ENCODE measurements at regions not wholly inside any gene's neighbourhood (a gene's known extent, or its start where the extent isn't known, plus 50 kb on each side); places are given as distances from the start of the nearest gene placed in this dataset.
"Not testable (repeated sequence)": the region's sequence is repeated elsewhere in the genome, so short reads cannot be mapped to it uniquely, and the experiment has no call there.

DNA sequence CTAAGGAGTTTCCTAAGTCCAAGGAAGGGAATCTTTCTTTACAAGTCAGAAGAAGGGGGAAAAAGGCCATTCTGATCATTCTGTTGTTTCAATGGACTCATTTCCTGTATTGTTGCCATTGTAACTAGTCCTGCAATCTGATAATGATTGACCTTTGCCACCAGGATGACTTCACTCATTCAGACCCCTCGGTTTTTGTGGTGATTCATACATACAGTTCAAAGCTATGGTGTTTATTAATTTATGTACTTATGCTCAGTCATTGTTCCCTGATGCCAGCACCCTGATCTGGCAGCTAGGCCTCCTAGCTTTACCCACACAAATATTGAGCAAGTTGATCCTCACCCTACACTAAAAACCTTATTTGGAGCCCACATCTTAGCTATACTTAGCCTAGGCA lies 57.6 kb upstream of the ZNF519 start:
- ChIA-PET CTCF (no interaction called here), POLR2A (no interaction called here)
- Histone ChIP-seq H3K9me3 (ENCODE audit: control extremely low read depth in 1 of 5, control insufficient read depth in 4 of 5, insufficient read depth in 2 of 5, low read depth in 1 of 5, low read length in 4 of 5) (no peaks in the 10 kb centered on the region), H3K4me3 (ENCODE audit: control insufficient read depth in 1 of 7, extremely low read depth in 1 of 7, insufficient read depth in 4 of 7, low read depth in 2 of 7, low read length in 6 of 7) (no peak overlapping the region), H3K27me3 (replicated peaks in 2 of 5; ENCODE audit: control insufficient read depth in 4 of 5, insufficient read depth in 5 of 5, low read length in 4 of 5) (no peaks in the 10 kb centered on the region), H3K4me1 (ENCODE audit: control extremely low read depth in 1 of 4, control insufficient read depth in 4 of 4, insufficient read depth in 4 of 4, low read length in 3 of 4) (no peaks in the 10 kb centered on the region), H3K36me3 (ENCODE audit: control insufficient read depth in 4 of 4, insufficient read depth in 4 of 4, low read length in 3 of 4) (no peaks in the 10 kb centered on the region), H3K27ac (ENCODE audit: insufficient read depth in 1 of 2, low read depth in 1 of 2, low read length in 2 of 2, poor library complexity in 1 of 2, severe bottlenecking in 2 of 2) (no peak overlapping the region)
- DNase-seq = peak in 2 of 3 donors; percentile 11 to 36
- WGBS (ENCODE audit: insufficient coverage) = no CpG with 5 or more reads among the region's 1 CpG

DNA sequence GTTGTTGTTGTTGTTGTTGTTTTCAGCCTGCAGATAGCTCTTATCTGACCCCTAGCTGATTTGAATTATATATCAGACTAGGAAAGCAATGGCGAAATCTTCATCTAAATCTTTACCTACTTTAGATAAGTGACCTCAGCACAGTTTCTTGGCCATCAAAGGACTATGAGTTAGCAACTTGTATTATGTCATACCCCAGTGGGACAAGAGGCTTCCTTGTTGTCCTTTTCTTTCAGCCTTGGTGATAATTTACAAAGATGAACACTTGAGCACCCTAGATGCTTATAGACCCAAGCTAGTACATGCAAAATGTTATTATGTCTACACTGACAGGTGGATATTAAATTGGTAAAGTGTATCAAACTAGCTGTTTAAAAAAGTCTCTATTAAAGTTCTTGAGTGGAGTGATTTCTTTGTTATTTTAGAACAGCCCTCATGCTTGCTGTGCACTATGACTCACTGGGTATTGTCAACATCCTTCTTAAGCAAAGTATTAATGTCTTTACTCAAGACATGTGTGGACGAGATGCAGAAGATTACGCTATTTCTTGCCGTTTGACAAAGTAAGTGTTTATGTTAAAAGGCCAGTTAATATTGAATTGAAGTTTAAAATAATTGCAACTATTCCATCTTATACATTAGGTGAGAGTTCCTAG lies 56.6 kb upstream of the ZNF519 start:
- H3K27ac ChIP-seq (ENCODE audit: insufficient read depth in 1 of 2, low read depth in 1 of 2, low read length in 2 of 2, poor library complexity in 1 of 2, severe bottlenecking in 2 of 2); H3K4me1 ChIP-seq (ENCODE audit: control extremely low read depth in 1 of 4, control insufficient read depth in 4 of 4, insufficient read depth in 4 of 4, low read length in 3 of 4); H3K27me3 ChIP-seq (replicated peaks in 2 of 5; ENCODE audit: control insufficient read depth in 4 of 5, insufficient read depth in 5 of 5, low read length in 4 of 5); POLR2A ChIA-PET; H3K4me3 ChIP-seq (ENCODE audit: control insufficient read depth in 1 of 7, extremely low read depth in 1 of 7, insufficient read depth in 4 of 7, low read depth in 2 of 7, low read length in 6 of 7); H3K9me3 ChIP-seq (ENCODE audit: control extremely low read depth in 1 of 5, control insufficient read depth in 4 of 5, insufficient read depth in 2 of 5, low read depth in 1 of 5, low read length in 4 of 5); H3K36me3 ChIP-seq (ENCODE audit: control insufficient read depth in 4 of 4, insufficient read depth in 4 of 4, low read length in 3 of 4); DNase-seq: not testable (repeated sequence)
- CTCF ChIA-PET = interaction anchor here (1.2 kb wide), 1 partner anchor 10 kb away, joined by 3 read pairs; no protein-coding TSS in a partner anchor
- no CpG with 5 or more reads among the region's 4 CpGs for WGBS (ENCODE audit: insufficient coverage)
